GM23338 (cell line): ENCODE measurements at regions not wholly inside any gene's neighbourhood (a gene's known extent, or its start where the extent isn't known, plus 50 kb on each side); places are given as distances from the start of the nearest gene placed in this dataset.
A peak's percentile ranks its signal among the peaks of the same experiment; 100 is the strongest.

Experiments
- ATAC-seq: fragments of 200-7000 bp; cut with Tn5 transposase; 3 replicates; pipeline ENCODE4 v1.9.1; 2020
- DNase-seq: peaks from one replicate; pipeline ENCODE4 v3.0.0-alpha.2; 2015; ENCODE audit warnings: low spot score
- H2AFZ ChIP-seq: fragments of 200-600 bp; sonication (generic); 2 replicates; pipeline ENCODE4 v1.8.0; 2016; ENCODE audit warnings: antibody characterized with exemption, mild to moderate bottlenecking, moderate library complexity
- H3F3A ChIP-seq: fragments of 200-600 bp; sonication (generic); replicated peaks from 2 replicates; pipeline ENCODE4 v1.8.0; 2017; ENCODE audit warnings: antibody characterized with exemption, mixed run types, low read depth
- H3K27ac ChIP-seq: fragments of 200-600 bp; sonication (generic); 2 replicates; pipeline ENCODE4 v1.6.1; 2016; ENCODE audit warnings: low read depth
- H3K27me3 ChIP-seq: fragments of 200-600 bp; sonication (generic); 2 replicates; pipeline ENCODE4 v1.8.0; 2016; ENCODE audit warnings: mild to moderate bottlenecking, mixed run types, moderate library complexity; ENCODE audit not compliant: insufficient read depth
- H3K36me3 ChIP-seq: fragments of 200-600 bp; sonication (generic); 2 replicates; pipeline ENCODE4 v1.8.0; 2016; ENCODE audit warnings: mild to moderate bottlenecking; ENCODE audit not compliant: insufficient read depth
- H3K4me1 ChIP-seq: fragments of 200-600 bp; sonication (generic); 2 replicates; pipeline ENCODE4 v1.8.0; 2016; ENCODE audit warnings: mild to moderate bottlenecking, moderate library complexity; ENCODE audit not compliant: insufficient read depth
- H3K4me2 ChIP-seq: fragments of 200-600 bp; sonication (generic); 2 replicates; pipeline ENCODE4 v1.7.1; 2017; ENCODE audit warnings: mixed run types
- H3K4me3 ChIP-seq: fragments of 200-600 bp; sonication (generic); 2 replicates; pipeline ENCODE4 v1.6.1; 2016; ENCODE audit warnings: mixed run types
- H3K79me2 ChIP-seq: fragments of 200-600 bp; sonication (generic); replicated peaks from 2 replicates; pipeline ENCODE4 v1.8.0; 2017; ENCODE audit warnings: mild to moderate bottlenecking; ENCODE audit not compliant: insufficient read depth
- H3K9me2 ChIP-seq: fragments of 200-600 bp; sonication (generic); 2 replicates; pipeline ENCODE4 v1.8.0; 2017; ENCODE audit not compliant: insufficient read depth
- H4K20me1 ChIP-seq: fragments of 200-600 bp; sonication (generic); replicated peaks from 2 replicates; pipeline ENCODE4 v1.8.0; 2017; ENCODE audit warnings: mild to moderate bottlenecking; ENCODE audit not compliant: insufficient read depth
- H3K27ac Mint-ChIP-seq: 2 replicates; pipeline ENCODE4 v1.8.0; 2020; ENCODE audit warnings: inconsistent platforms, mild to moderate bottlenecking, moderate library complexity, mixed read lengths
- H3K27me3 Mint-ChIP-seq: 3 replicates; pipeline ENCODE4 v1.8.0; 2022; ENCODE audit warnings: low read depth, mild to moderate bottlenecking, moderate library complexity, mixed read lengths, inconsistent platforms; ENCODE audit not compliant: insufficient read depth, poor library complexity
- H3K36me3 Mint-ChIP-seq: 3 replicates; pipeline ENCODE4 v1.8.0; 2021; ENCODE audit warnings: low read depth, mild to moderate bottlenecking, inconsistent platforms, moderate library complexity, mixed read lengths
- H3K4me1 Mint-ChIP-seq: 3 replicates; pipeline ENCODE4 v1.8.0; 2020; ENCODE audit warnings: mild to moderate bottlenecking, inconsistent platforms, mixed read lengths
- H3K4me3 Mint-ChIP-seq: 3 replicates; pipeline ENCODE4 v1.8.0; 2021; ENCODE audit warnings: moderate library complexity, mild to moderate bottlenecking, inconsistent platforms, mixed read lengths
- H3K9me3 Mint-ChIP-seq: 3 replicates; pipeline ENCODE4 v1.8.0; 2020; ENCODE audit warnings: moderate library complexity, mild to moderate bottlenecking, inconsistent platforms, mixed read lengths
- CREB1 ChIP-seq: fragments of 250-450 bp; sonication (Bioruptor Pico); IDR thresholded peaks from 2 replicates; pipeline ENCODE4 v1.5.0; 2020; ENCODE audit warnings: low read depth, mild to moderate bottlenecking, moderate library complexity
- CTCF ChIP-seq, 2 experiments: fragments of 200-600 bp in 1 of 2; sonication (generic) in 1 of 2; conservative IDR thresholded peaks; 2 replicates each; pipeline versions ENCODE4 v1.5.1 to v1.6.1; 2016 to 2017; ENCODE audit warnings: antibody characterized with exemption in 2 of 2, low read depth in 2 of 2, mild to moderate bottlenecking in 2 of 2, moderate library complexity in 1 of 2
- EZH2 ChIP-seq: fragments of 200-600 bp; sonication (generic); IDR thresholded peaks from one replicate; pipeline ENCODE4 v1.8.0; 2017; ENCODE audit warnings: antibody characterized with exemption, mild to moderate bottlenecking, low read depth; ENCODE audit not compliant: unreplicated experiment
- STAT1 ChIP-seq: IDR thresholded peaks from one replicate; pipeline ENCODE4 v1.6.1; 2016; ENCODE audit warnings: antibody characterized with exemption; ENCODE audit not compliant: unreplicated experiment
- TF ChIP-seq, protein P1 (sequence below): IDR thresholded peaks from one replicate; pipeline ENCODE4 v1.6.1; 2018; ENCODE audit warnings: antibody characterized with exemption; ENCODE audit not compliant: unreplicated experiment

DNA sequence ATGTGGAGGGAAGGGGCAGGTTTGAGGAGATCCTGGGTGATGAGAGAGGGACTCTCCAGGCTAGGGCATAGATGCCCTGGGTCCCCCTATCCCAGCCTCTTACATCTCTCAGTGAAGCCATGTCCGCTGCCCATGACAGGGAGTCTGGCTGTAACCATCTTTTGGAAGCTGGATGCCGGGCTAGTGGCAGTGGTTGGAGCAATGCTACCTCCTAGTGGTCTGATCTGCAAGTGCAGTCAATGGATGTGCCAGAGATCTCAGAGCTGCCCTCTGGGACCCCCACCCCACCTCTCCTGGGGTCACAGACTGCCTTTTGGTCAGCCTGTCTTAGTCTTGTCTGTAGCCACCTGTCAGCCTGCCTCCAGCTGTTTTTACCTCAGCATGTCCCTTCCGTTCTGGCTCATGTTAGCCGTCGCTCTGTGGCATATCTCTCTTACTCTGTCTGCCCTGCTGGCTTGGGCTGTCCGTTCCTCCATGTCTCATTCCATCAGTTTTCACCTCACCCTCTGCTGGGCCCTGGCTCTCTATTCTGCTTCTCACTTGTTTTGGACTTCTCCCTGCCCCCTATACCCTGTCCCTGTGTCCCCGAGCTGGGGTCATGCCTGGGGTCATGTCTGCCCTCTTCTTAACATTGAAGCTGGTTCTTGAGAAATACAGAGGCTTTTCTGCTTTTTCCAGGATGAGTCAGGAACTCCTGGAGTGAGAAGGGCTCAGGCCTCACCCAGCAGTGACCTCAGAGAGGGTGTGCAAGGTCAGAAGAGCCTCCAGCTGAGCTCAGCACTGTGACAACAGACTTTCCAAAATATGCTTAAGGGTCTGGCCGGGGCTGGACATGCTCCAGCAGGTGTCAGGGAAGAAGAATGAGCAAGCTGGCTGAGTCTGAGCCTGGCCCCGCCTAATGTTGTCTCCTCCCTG lies 52.0 kb upstream of the THY1 start:
- H3K4me2 ChIP-seq, result no peak overlapping the region

GRCh38 chr11:119473901-119474681 lies 51.1 kb upstream of the THY1 start:
- Histone ChIP-seq H3K79me2 (no peaks in the 10 kb centered on the region), H3K36me3 (no peaks in the 10 kb centered on the region), H3K27ac (no peak overlapping the region), H4K20me1 (no peaks in the 10 kb centered on the region), H3K4me3 (no peak overlapping the region), H3K9me2 (no peaks in the 10 kb centered on the region), H2AFZ (no peak overlapping the region), H3F3A (no peaks in the 10 kb centered on the region), H3K4me2 (no peak overlapping the region), H3K4me1 (no peaks in the 10 kb centered on the region; the same call in 1 of the 2 replicates), H3K27me3 (no peaks in the 10 kb centered on the region)
- H3K4me1 Mint-ChIP-seq, result peaks cover 21% of the 10 kb centered on the region
- no peaks in the 10 kb centered on the region for H3K36me3 Mint-ChIP-seq
- no peak for DNase-seq
- ATAC-seq, result no peak
- H3K27ac Mint-ChIP-seq, result no peak overlapping the region
- H3K27me3 Mint-ChIP-seq, result peaks cover 10% of the 10 kb centered on the region
- H3K4me3 Mint-ChIP-seq, result no peak overlapping the region
- H3K9me3 Mint-ChIP-seq, result no peaks in the 10 kb centered on the region
- TF ChIP-seq CTCF (conservative IDR thresholded peaks at IDR 0.05; ENCODE audit: low read depth in 2 of 2) (no peak), CREB1 (CRISPR knock-in tag) (no peak)
- TF ChIP-seq, protein P1, sequence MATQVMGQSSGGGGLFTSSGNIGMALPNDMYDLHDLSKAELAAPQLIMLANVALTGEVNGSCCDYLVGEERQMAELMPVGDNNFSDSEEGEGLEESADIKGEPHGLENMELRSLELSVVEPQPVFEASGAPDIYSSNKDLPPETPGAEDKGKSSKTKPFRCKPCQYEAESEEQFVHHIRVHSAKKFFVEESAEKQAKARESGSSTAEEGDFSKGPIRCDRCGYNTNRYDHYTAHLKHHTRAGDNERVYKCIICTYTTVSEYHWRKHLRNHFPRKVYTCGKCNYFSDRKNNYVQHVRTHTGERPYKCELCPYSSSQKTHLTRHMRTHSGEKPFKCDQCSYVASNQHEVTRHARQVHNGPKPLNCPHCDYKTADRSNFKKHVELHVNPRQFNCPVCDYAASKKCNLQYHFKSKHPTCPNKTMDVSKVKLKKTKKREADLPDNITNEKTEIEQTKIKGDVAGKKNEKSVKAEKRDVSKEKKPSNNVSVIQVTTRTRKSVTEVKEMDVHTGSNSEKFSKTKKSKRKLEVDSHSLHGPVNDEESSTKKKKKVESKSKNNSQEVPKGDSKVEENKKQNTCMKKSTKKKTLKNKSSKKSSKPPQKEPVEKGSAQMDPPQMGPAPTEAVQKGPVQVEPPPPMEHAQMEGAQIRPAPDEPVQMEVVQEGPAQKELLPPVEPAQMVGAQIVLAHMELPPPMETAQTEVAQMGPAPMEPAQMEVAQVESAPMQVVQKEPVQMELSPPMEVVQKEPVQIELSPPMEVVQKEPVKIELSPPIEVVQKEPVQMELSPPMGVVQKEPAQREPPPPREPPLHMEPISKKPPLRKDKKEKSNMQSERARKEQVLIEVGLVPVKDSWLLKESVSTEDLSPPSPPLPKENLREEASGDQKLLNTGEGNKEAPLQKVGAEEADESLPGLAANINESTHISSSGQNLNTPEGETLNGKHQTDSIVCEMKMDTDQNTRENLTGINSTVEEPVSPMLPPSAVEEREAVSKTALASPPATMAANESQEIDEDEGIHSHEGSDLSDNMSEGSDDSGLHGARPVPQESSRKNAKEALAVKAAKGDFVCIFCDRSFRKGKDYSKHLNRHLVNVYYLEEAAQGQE, result no peak

More for the DNA sequence above, 52.0 kb upstream of the THY1 start:
- Histone ChIP-seq H3K9me2 (no peaks in the 10 kb centered on the region), H3K27me3 (no peaks in the 10 kb centered on the region), H4K20me1 (no peaks in the 10 kb centered on the region), H3F3A (no peaks in the 10 kb centered on the region), H3K36me3 (no peaks in the 10 kb centered on the region), H3K4me1 (no peaks in the 10 kb centered on the region; the same call in 1 of the 2 replicates), H3K4me3 (no peak overlapping the region), H3K27ac (no peak overlapping the region), H3K79me2 (no peaks in the 10 kb centered on the region), H2AFZ (no peak overlapping the region)
- Mint-ChIP-seq H3K4me3 (no peak overlapping the region; the same call in 2 of the 3 replicates), H3K4me1 (peaks cover 23% of the 10 kb centered on the region), H3K9me3 (no peaks in the 10 kb centered on the region), H3K27me3 (peaks cover 10% of the 10 kb centered on the region), H3K27ac (no peak overlapping the region), H3K36me3 (no peaks in the 10 kb centered on the region)
- DNase-seq, result peak; percentile 90
- peak; percentile 82 for ATAC-seq
- TF ChIP-seq CTCF (conservative IDR thresholded peaks at IDR 0.05; ENCODE audit: low read depth in 2 of 2) (peak; percentile 83 to 99), STAT1 (no peak), EZH2 (no peak), CREB1 (CRISPR knock-in tag) (no peak)
